IMR-90 (cell line): ENCODE measurements at regions not wholly inside any gene's neighbourhood (a gene's known extent, or its start where the extent isn't known, plus 50 kb on each side); places are given as distances from the start of the nearest gene placed in this dataset.

Experiments
- ATAC-seq: fragments of 200-7000 bp; cut with Tn5 transposase; 2 replicates; pipeline ENCODE4 v1.9.1; 2020; ENCODE audit warnings: low read depth, mild to moderate bottlenecking, moderate library complexity
- BruUV-seq: library from RNA; stranded (reverse); fragments of 400-500 nt; replicated peaks from 2 replicates; lab custom pipeline; 2021; lab: Mats Ljungman, UMichigan
- CTCF ChIA-PET: fragments of 300-600 bp; formaldehyde crosslinking; extraction: SDS; loops from one replicate; lab custom pipeline; 2021; ENCODE audit warnings: antibody characterized with exemption; lab: Yijun Ruan, JAX
- POLR2A ChIA-PET: fragments of 300-600 bp; sonication (Branson Sonifier 250); formaldehyde crosslinking; loops from one replicate; lab custom pipeline; 2022; ENCODE audit warnings: antibody characterized with exemption; ENCODE audit not compliant: unreplicated experiment; lab: Charles Lee
- DNase-seq: peaks from one replicate; pipeline ENCODE4 v3.0.0; 2013
- H2AFZ ChIP-seq: replicated peaks from 2 replicates; pipeline ENCODE3; 2013; ENCODE audit warnings: low read length, mild to moderate bottlenecking; ENCODE audit not compliant: poor library complexity
- H2AK5ac ChIP-seq: 2 replicates; pipeline ENCODE4 v1.6.1; 2013; ENCODE audit warnings: low read depth, low read length, inconsistent platforms
- H2AK9ac ChIP-seq: replicated peaks from 2 replicates; pipeline ENCODE3; 2013; ENCODE audit warnings: mild to moderate bottlenecking, low read depth, low read length, moderate library complexity; ENCODE audit not compliant: poor library complexity
- H2BK120ac ChIP-seq: 2 replicates; pipeline ENCODE4 v1.6.1; 2013; ENCODE audit warnings: low read depth, low read length, inconsistent platforms
- H2BK15ac ChIP-seq: 3 replicates; pipeline ENCODE4 v1.6.1; 2013; ENCODE audit warnings: low read depth, low read length, inconsistent platforms
- H2BK20ac ChIP-seq: 2 replicates; pipeline ENCODE4 v1.6.1; 2013; ENCODE audit warnings: low read depth, mild to moderate bottlenecking, inconsistent platforms, low read length, moderate library complexity
- H2BK5ac ChIP-seq: 2 replicates; pipeline ENCODE4 v1.6.1; 2013; ENCODE audit warnings: mild to moderate bottlenecking, low read depth, low read length, inconsistent platforms; ENCODE audit not compliant: poor library complexity, severe bottlenecking
- H3K14ac ChIP-seq: replicated peaks from 2 replicates; pipeline ENCODE4 v1.6.1; 2013; ENCODE audit warnings: low read depth, low read length, inconsistent platforms
- H3K18ac ChIP-seq: 2 replicates; pipeline ENCODE4 v1.6.1; 2013; ENCODE audit warnings: low read depth, low read length, control low read depth
- H3K23ac ChIP-seq: 2 replicates; pipeline ENCODE4 v1.6.1; 2013; ENCODE audit warnings: low read depth, low read length, inconsistent platforms
- H3K27ac ChIP-seq: 2 replicates; pipeline ENCODE4 v1.5.1; 2013; ENCODE audit warnings: mild to moderate bottlenecking, control low read depth, low read length; ENCODE audit not compliant: insufficient read depth
- H3K27me3 ChIP-seq: 2 replicates; pipeline ENCODE4 v1.6.1; 2013; ENCODE audit warnings: low read length; ENCODE audit not compliant: control insufficient read depth, insufficient read depth
- H3K36me3 ChIP-seq: 2 replicates; pipeline ENCODE4 v1.6.1; 2013; ENCODE audit warnings: low read length, mixed read lengths; ENCODE audit not compliant: control insufficient read depth, insufficient read depth
- H3K4ac ChIP-seq: 2 replicates; pipeline ENCODE4 v1.6.1; 2013; ENCODE audit warnings: low read depth, low read length, inconsistent platforms
- H3K4me1 ChIP-seq: 2 replicates; pipeline ENCODE4 v1.6.1; 2013; ENCODE audit warnings: low read length, mixed read lengths; ENCODE audit not compliant: control insufficient read depth, insufficient read depth
- H3K4me2 ChIP-seq: 2 replicates; pipeline ENCODE4 v1.6.1; 2013; ENCODE audit warnings: low read depth, mild to moderate bottlenecking, control low read depth, low read length, moderate library complexity
- H3K4me3 ChIP-seq: 2 replicates; pipeline ENCODE4 v1.5.1; 2013; ENCODE audit warnings: low read depth, mild to moderate bottlenecking, control low read depth, low read length, moderate library complexity; ENCODE audit not compliant: insufficient read depth
- H3K56ac ChIP-seq: 2 replicates; pipeline ENCODE4 v1.6.1; 2013; ENCODE audit warnings: low read length, inconsistent platforms; ENCODE audit not compliant: insufficient read depth; ENCODE audit errors: extremely low read depth
- H3K79me1 ChIP-seq, 2 experiments: 2 replicates each; pipeline ENCODE4 v1.6.1; 2013; ENCODE audit warnings: low read length in 2 of 2, inconsistent platforms in 1 of 2, low read depth in 1 of 2
- H3K9ac ChIP-seq: 2 replicates; pipeline ENCODE4 v1.6.1; 2013; ENCODE audit warnings: low read depth, low read length, control low read depth
- H3K9me1 ChIP-seq: 2 replicates; pipeline ENCODE4 v1.6.1; 2013; ENCODE audit warnings: low read length, inconsistent platforms; ENCODE audit not compliant: insufficient read depth
- H3K9me3 ChIP-seq: 2 replicates; pipeline ENCODE4 v1.6.1; 2013; ENCODE audit warnings: low read length; ENCODE audit not compliant: control insufficient read depth, insufficient read depth
- H4K20me1 ChIP-seq: 2 replicates; pipeline ENCODE4 v1.6.1; 2013; ENCODE audit warnings: low read length, inconsistent platforms; ENCODE audit not compliant: insufficient read depth
- H4K5ac ChIP-seq: 2 replicates; pipeline ENCODE4 v1.6.1; 2013; ENCODE audit warnings: mild to moderate bottlenecking, low read depth, low read length, control low read depth
- H4K8ac ChIP-seq, 2 experiments: 2 replicates each; pipeline ENCODE4 v1.6.1; 2013; ENCODE audit warnings: low read depth in 2 of 2, low read length in 2 of 2, control low read depth in 1 of 2, inconsistent platforms in 1 of 2
- H4K91ac ChIP-seq: 2 replicates; pipeline ENCODE4 v1.6.1; 2013; ENCODE audit warnings: low read depth, low read length, inconsistent platforms; ENCODE audit not compliant: insufficient read depth
- CEBPB ChIP-seq: IDR thresholded peaks from 2 replicates; pipeline ENCODE4 v1.6.1; 2012; ENCODE audit warnings: low read depth, low read length, improper control_type of control experiment
- MAFK ChIP-seq: IDR thresholded peaks from 2 replicates; pipeline ENCODE4 v1.6.1; 2012; ENCODE audit warnings: low read depth, low read length, improper control_type of control experiment
- MXI1 ChIP-seq: IDR thresholded peaks from 2 replicates; pipeline ENCODE4 v1.6.1; 2012; ENCODE audit warnings: low read depth, mild to moderate bottlenecking, low read length, moderate library complexity, borderline replicate concordance
- NFE2L2 ChIP-seq: fragments of 150-350 bp; IDR thresholded peaks from 2 replicates; pipeline ENCODE4 v1.6.1; 2016; ENCODE audit warnings: low read depth, mild to moderate bottlenecking, low read length
- RCOR1 ChIP-seq: IDR thresholded peaks from 2 replicates; pipeline ENCODE4 v1.6.1; 2012; ENCODE audit warnings: mild to moderate bottlenecking, low read length, improper control_type of control experiment; ENCODE audit not compliant: insufficient replicate concordance
- WGBS, 2 experiments: methylation state at CpG; one replicate each; pipeline versions ENCODE4 v1.1.5 to v1.1.7; 2013; ENCODE audit warnings: missing lambda C conversion rate in 2 of 2; ENCODE audit not compliant: insufficient read length in 1 of 2; ENCODE audit errors: extremely low coverage in 2 of 2; 5-methylcytosine and 5-hydroxymethylcytosine counted together
- dilution Hi-C: fragments of 300-500 bp; cut with HindIII; formaldehyde crosslinking; loops from one replicate; pipeline ENCODE4 v1.14.3; 2018; ENCODE audit warnings: low sequenced_read_pairs; ENCODE audit not compliant: unreplicated experiment
- in situ Hi-C: fragments of 300-500 bp; cut with MboI; formaldehyde crosslinking; loops from 3 replicates; pipeline ENCODE4 v1.14.3; 2019; ENCODE audit warnings: low sequenced_read_pairs, inconsistent platforms, mixed read lengths
- intact Hi-C: fragments of 100-400 bp; cut with micrococcal nuclease; formaldehyde crosslinking; loops from 2 replicates; pipeline ENCODE4 v1.10.0; 2022
- TF ChIP-seq, protein P1 (sequence below): fragments of 150-350 bp; IDR thresholded peaks from 2 replicates; pipeline ENCODE4 v1.6.1; 2017; ENCODE audit warnings: mild to moderate bottlenecking, antibody characterized with exemption, low read length, low read depth

DNA sequence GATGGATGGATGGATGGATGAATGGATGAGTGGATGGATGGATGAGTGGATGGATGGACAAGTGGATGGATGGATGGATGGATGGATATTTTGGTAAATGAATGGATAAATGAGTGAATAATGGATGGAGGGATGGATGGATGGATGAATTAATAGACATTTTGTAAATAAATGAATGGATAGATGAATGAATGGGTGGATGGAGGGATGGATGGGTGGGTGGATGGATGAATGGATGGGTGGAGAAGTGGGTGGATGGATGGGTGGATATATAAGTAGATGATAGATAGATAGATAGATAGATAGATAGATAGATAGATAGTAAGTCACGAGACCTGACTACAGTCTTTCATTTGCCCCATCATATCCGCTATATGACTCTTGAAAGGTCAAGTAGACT lies 82.7 kb upstream of the OLFM1 start:
- dilution Hi-C loops (no loop called here), intact Hi-C loops (no loop called here), in situ Hi-C loops (no loop called here)
- no peak for ATAC-seq
- no peak overlapping the region for H4K5ac ChIP-seq
- H3K27me3 ChIP-seq: no peaks in the 10 kb centered on the region; the same call in 1 of the 2 replicates
- no peak overlapping the region for H2BK5ac ChIP-seq
- DNase-seq: no peak
- H4K91ac ChIP-seq: no peak overlapping the region
- no peaks in the 10 kb centered on the region for H3K36me3 ChIP-seq
- H3K4me1 ChIP-seq: no peaks in the 10 kb centered on the region
- H4K20me1 ChIP-seq: no peaks in the 10 kb centered on the region
- no peak overlapping the region for H3K27ac ChIP-seq
- ChIA-PET CTCF (no interaction called here), POLR2A (no interaction called here)
- H3K56ac ChIP-seq: no peak overlapping the region
- H3K4ac ChIP-seq: no peak overlapping the region
- H3K4me3 ChIP-seq: no peak overlapping the region
- H3K9me1 ChIP-seq: no peaks in the 10 kb centered on the region
- H3K18ac ChIP-seq: no peak overlapping the region
- H3K14ac ChIP-seq: no peak overlapping the region
- H3K9ac ChIP-seq: no peak overlapping the region
- no peak overlapping the region for H3K23ac ChIP-seq
- BruUV-seq: no TSS peak
- H4K8ac ChIP-seq: no peak overlapping the region
- no peak overlapping the region for H2BK120ac ChIP-seq
- no peak overlapping the region for H2AK9ac ChIP-seq
- no peak overlapping the region for H2AFZ ChIP-seq
- no peak for TF ChIP-seq NFE2L2
- no peak for TF ChIP-seq RCOR1
- TF ChIP-seq MAFK: no peak
- no peak for TF ChIP-seq MXI1
- TF ChIP-seq CEBPB: no peak
- TF ChIP-seq, protein P1, sequence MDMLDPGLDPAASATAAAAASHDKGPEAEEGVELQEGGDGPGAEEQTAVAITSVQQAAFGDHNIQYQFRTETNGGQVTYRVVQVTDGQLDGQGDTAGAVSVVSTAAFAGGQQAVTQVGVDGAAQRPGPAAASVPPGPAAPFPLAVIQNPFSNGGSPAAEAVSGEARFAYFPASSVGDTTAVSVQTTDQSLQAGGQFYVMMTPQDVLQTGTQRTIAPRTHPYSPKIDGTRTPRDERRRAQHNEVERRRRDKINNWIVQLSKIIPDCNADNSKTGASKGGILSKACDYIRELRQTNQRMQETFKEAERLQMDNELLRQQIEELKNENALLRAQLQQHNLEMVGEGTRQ: no peak
- H3K9me3 ChIP-seq: peaks cover 15% of the 10 kb centered on the region
- no peak overlapping the region for H3K4me2 ChIP-seq
- WGBS, 2 experiments: no CpG with 5 or more reads among the region's 2 CpGs
- no peak overlapping the region for H2BK15ac ChIP-seq
- no peak overlapping the region for H2BK20ac ChIP-seq
- no peak overlapping the region for H2AK5ac ChIP-seq
- H3K79me1 ChIP-seq: no peaks in the 10 kb centered on the region
